Fibroblast of pulmonary artery (primary cell): ENCODE measurements at regions not wholly inside any gene's neighbourhood (a gene's known extent, or its start where the extent isn't known, plus 50 kb on each side); places are given as distances from the start of the nearest gene placed in this dataset.

Experiments
- DNase-seq: peaks from one replicate; pipeline ENCODE4 v3.0.0-alpha.2; 2010; ENCODE audit warnings: low read depth
- H3K4me3 ChIP-seq: replicated peaks from 2 replicates; pipeline ENCODE4 v1.5.1; 2011; ENCODE audit warnings: low read depth, mild to moderate bottlenecking, control low read depth, low read length, moderate library complexity
- TF ChIP-seq, protein P1 (sequence below): IDR thresholded peaks from 2 replicates; pipeline ENCODE4 v1.5.1; 2011; ENCODE audit warnings: mild to moderate bottlenecking, control low read depth, low read length, inconsistent platforms; ENCODE audit errors: missing control alignments

DNA sequence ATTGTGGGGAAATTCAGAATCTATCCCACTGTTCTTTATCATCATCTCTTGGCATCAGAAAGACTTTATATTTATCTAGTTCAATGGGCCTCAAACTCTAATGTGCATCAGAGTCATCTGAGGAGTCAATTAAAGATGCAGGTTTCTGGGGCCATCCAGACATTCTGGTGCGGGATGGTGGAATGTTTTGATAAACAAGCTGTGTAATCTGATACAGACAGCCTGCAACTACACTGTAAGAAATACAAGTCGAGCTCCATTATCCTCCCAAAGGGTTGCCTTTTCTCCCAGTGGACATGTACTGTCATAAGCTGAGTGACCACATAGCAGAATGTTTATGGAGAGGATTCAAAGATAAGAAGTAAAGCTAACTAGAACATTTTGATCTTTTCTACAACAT is 515.3 kb upstream of the DCC start:
- DNase-seq: no peak
- TF ChIP-seq, protein P1, sequence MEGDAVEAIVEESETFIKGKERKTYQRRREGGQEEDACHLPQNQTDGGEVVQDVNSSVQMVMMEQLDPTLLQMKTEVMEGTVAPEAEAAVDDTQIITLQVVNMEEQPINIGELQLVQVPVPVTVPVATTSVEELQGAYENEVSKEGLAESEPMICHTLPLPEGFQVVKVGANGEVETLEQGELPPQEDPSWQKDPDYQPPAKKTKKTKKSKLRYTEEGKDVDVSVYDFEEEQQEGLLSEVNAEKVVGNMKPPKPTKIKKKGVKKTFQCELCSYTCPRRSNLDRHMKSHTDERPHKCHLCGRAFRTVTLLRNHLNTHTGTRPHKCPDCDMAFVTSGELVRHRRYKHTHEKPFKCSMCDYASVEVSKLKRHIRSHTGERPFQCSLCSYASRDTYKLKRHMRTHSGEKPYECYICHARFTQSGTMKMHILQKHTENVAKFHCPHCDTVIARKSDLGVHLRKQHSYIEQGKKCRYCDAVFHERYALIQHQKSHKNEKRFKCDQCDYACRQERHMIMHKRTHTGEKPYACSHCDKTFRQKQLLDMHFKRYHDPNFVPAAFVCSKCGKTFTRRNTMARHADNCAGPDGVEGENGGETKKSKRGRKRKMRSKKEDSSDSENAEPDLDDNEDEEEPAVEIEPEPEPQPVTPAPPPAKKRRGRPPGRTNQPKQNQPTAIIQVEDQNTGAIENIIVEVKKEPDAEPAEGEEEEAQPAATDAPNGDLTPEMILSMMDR: no peak
- H3K4me3 ChIP-seq: no peak overlapping the region

DNA sequence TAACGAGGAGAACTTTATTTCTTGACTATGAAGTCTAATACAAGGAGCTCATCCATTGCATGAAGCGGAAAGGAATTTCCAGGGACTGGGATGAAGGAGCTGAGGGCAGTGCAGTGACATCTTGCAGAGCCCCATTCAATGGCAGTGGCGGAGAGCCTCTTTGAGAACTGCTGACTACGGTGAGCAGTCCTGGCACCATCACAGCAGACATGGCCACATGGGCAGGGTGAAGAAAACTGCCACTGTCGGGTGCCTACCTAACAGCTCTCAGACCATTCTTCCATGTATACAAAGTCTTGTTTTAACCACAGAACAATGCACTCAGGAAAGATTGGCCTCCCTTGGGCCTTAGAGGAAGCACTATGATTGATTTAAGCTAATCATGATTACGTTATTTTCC is 506.1 kb upstream of the DCC start:
- no peak for DNase-seq
- TF ChIP-seq, protein P1: no peak
- no peak overlapping the region for H3K4me3 ChIP-seq

DNA sequence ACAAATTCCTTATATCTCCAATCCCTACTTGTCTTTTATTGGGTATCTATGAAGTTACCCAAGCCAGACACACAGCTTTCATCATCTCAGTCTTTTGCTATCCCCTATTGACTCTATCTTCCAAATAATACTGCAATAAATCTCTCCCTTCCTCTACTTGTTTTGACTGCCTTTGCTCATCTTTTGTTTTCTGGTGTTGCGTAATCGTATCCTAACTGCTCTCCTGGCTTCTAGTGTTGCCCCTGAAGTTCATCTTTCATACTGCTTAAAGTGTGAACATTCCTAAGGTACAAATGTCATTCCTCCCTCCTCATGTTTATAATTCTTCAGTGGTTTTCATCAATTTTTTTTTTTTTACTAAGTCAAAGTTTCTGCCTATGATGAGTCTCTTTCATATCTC is 491.3 kb upstream of the DCC start:
- H3K4me3 ChIP-seq: no peak overlapping the region
- DNase-seq: no peak
- TF ChIP-seq, protein P1: no peak

DNA sequence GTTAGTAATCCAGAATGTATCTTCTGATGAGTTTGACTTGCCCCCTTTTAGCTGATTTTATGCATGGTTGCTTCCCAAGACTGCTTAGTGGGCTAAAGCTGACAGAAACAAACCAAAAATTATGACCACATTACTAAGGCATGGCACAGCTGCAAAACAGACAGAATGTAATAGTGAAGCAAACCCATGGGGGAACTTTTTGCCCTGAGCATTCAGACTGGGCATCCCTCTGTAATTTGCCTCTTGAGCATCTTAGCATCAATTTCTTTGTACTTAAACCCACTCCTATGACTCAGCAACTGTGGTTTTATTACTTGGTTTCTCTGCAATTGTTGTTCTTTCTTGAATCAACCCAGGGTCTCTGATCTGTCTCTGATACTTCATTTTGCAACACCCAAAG is 487.3 kb upstream of the DCC start:
- no peak for DNase-seq
- H3K4me3 ChIP-seq: no peak overlapping the region
- TF ChIP-seq, protein P1: no peak

DNA sequence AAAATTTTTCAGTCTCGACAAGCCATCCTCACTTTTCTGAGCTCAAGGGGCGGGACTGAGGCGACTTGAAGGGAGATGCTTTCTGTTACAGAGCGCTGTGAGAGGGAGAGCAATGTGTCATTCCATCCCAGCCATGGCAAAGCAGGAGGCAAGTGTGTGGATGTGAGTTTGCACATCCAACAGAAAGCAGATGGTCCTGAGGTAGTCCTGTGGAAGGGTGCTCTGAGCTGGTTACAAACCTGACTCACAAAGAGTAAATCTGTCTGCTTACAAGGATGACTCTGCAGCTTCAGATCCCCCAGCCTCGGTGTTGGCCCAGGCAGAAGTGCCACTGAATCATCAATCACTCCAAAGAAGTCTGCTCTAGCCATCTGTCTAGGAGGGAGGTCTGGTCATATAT is 482.0 kb upstream of the DCC start:
- DNase-seq: no peak
- no peak overlapping the region for H3K4me3 ChIP-seq
- TF ChIP-seq, protein P1: no peak

DNA sequence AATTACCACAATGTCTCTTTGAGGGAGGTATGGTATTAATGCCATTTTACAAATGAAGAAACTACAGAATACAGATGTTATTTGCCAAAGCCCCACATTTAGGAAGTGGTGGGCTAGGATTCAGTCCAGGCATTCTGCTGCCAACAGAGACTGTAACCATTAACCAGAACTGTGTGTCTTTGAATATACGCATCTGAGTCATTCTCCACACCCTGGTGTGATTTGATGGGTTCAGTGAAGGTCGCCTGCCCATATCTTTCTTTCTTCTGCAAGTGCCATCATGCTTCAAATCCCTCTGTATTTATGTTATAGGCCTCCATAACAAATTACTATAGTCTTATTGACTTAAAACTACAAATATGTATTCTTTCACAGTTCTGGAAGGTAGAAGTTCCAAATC is 479.0 kb upstream of the DCC start:
- TF ChIP-seq, protein P1: no peak
- no peak overlapping the region for H3K4me3 ChIP-seq
- DNase-seq: no peak

DNA sequence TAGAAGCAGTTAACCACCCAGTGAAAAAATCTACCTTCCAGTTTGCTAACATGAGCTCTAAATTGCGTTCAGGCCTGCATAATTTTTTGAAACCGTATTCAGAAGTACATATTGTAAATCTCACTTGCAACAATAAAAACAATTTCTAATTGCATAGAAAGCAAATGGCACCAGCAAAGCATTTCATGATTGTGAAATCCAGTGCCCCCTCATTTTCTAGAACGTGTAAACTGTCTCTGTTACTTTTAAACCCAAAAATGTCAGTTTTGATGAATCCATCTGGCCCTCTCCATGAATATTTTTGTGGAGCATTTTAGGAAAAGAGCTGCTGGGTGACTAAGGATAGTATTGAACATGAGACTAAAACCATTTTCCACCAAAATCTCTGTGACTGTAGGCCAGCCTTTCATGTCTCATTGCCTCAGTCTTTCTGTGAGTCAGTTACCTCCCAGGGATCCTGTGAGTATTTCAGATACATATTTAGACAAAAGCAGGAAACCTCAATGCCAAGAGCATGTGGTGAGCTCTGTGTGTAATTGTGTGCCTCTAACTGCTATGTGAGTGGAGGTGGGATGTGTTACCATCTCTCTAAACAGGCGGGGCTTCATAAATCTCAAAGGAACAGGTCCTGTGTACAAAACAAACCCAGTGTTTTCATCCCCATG is 477.8 kb upstream of the DCC start:
- TF ChIP-seq, protein P1: no peak
- DNase-seq: no peak
- no peak overlapping the region for H3K4me3 ChIP-seq
